SK-N-SH treated with all-trans-retinoic acid at 6 μM for 48 hours (cell line): ENCODE measurements at regions not wholly inside any gene's neighbourhood (a gene's known extent, or its start where the extent isn't known, plus 50 kb on each side); places are given as distances from the start of the nearest gene placed in this dataset.

ENCODE experiments used
- BACH2 ChIP-seq: fragments of 250-450 bp; sonication (Bioruptor Pico); IDR thresholded peaks from 2 replicates; pipeline ENCODE4 v1.9.0; 2021; ENCODE audit warnings: mild to moderate bottlenecking, borderline replicate concordance
- CREB5 ChIP-seq: fragments of 250-450 bp; sonication (Bioruptor Pico); IDR thresholded peaks from 2 replicates; pipeline ENCODE4 v1.5.1; 2020; ENCODE audit warnings: low read depth, mild to moderate bottlenecking, moderate library complexity
- CSDC2 ChIP-seq: fragments of 250-450 bp; sonication (Bioruptor Pico); IDR thresholded peaks from 2 replicates; pipeline ENCODE4 v1.5.0; 2020; ENCODE audit warnings: mild to moderate bottlenecking, moderate library complexity
- ESRRG ChIP-seq: fragments of 250-450 bp; sonication (Bioruptor Pico); IDR thresholded peaks from 2 replicates; pipeline ENCODE4 v1.6.1; 2021; ENCODE audit warnings: mild to moderate bottlenecking
- OSR1 ChIP-seq: fragments of 250-450 bp; sonication (Bioruptor Pico); IDR thresholded peaks from 2 replicates; pipeline ENCODE4 v1.8.0; 2022; ENCODE audit warnings: moderate library complexity, mild to moderate bottlenecking, inconsistent platforms
- PATZ1 ChIP-seq: fragments of 250-450 bp; sonication (Bioruptor Pico); IDR thresholded peaks from 2 replicates; pipeline ENCODE4 v1.8.0; 2020; ENCODE audit warnings: mild to moderate bottlenecking, moderate library complexity, borderline replicate concordance
- RARB ChIP-seq: fragments of 250-450 bp; sonication (Bioruptor Pico); IDR thresholded peaks from 2 replicates; pipeline ENCODE4 v1.8.0; 2021; ENCODE audit warnings: mild to moderate bottlenecking, moderate library complexity
- TOX ChIP-seq: fragments of 250-450 bp; sonication (Bioruptor Pico); IDR thresholded peaks from 2 replicates; pipeline ENCODE4 v1.8.0; 2021; ENCODE audit warnings: mild to moderate bottlenecking, moderate library complexity, borderline replicate concordance
- TSHZ2 ChIP-seq: fragments of 250-450 bp; sonication (Bioruptor Pico); IDR thresholded peaks from 2 replicates; pipeline ENCODE4 v1.5.0; 2020; ENCODE audit warnings: mild to moderate bottlenecking, moderate library complexity
- ZFP3 ChIP-seq: fragments of 250-450 bp; sonication (Bioruptor Pico); IDR thresholded peaks from 2 replicates; pipeline ENCODE4 v1.5.0; 2020; ENCODE audit warnings: mild to moderate bottlenecking, moderate library complexity
- ZFP30 ChIP-seq: fragments of 450-650 bp; formaldehyde crosslinking; IDR thresholded peaks from 2 replicates; pipeline ENCODE4 v1.5.0; 2022; ENCODE audit warnings: mild to moderate bottlenecking, moderate library complexity
- ZNF565 ChIP-seq: fragments of 450-650 bp; formaldehyde crosslinking; conservative IDR thresholded peaks from 2 replicates; pipeline ENCODE4 v1.5.0; 2020; ENCODE audit warnings: low read depth, mild to moderate bottlenecking, moderate library complexity
- ZNF70 ChIP-seq: fragments of 450-650 bp; formaldehyde crosslinking; IDR thresholded peaks from 2 replicates; pipeline ENCODE4 v1.5.0; 2020; ENCODE audit warnings: mild to moderate bottlenecking, moderate library complexity

GRCh38 chr2:207465894-207466293 is 63.9 kb upstream of the CREB1 start:
- TF ChIP-seq RARB (CRISPR knock-in tag), result no peak
- no peak for TF ChIP-seq BACH2
- TF ChIP-seq ZFP3, result no peak
- TF ChIP-seq CREB5 (CRISPR knock-in tag), result no peak
- TF ChIP-seq OSR1 (CRISPR knock-in tag), result no peak
- TF ChIP-seq ZNF70 (CRISPR knock-in tag), result no peak
- no peak for TF ChIP-seq ZFP30 (CRISPR knock-in tag)
- TF ChIP-seq PATZ1 (CRISPR knock-in tag), result no peak
- TF ChIP-seq TSHZ2 (CRISPR knock-in tag), result no peak
- no peak for TF ChIP-seq ESRRG (CRISPR knock-in tag)
- TF ChIP-seq CSDC2 (CRISPR knock-in tag), result no peak
- TF ChIP-seq TOX (CRISPR knock-in tag), result no peak
- no peak for TF ChIP-seq ZNF565
